ENCODE measurements at regions not wholly inside any gene's neighbourhood (a gene's known extent, or its start where the extent isn't known, plus 50 kb on each side); places are given as distances from the start of the nearest gene placed in this dataset.
A peak's percentile ranks its signal among the peaks of the same experiment; 100 is the strongest.

GRCh38 chr17:21551081-21551881 is 141.0 kb upstream of the KCNJ18 start (continued):
- TF ChIP-seq EP300 (IDR thresholded peaks at IDR 0.05; ENCODE audit: low read length) = no peak
- TF ChIP-seq PHF8 (IDR thresholded peaks at IDR 0.05; ENCODE audit: borderline replicate concordance, low read length) = peak; percentile 72; the same call in 1 of the 2 replicates
- no peak for TF ChIP-seq ZNF740 (CRISPR knock-in tag; IDR thresholded peaks at IDR 0.05)
- no peak for TF ChIP-seq ZNF740 (tag; IDR thresholded peaks at IDR 0.05)
- TF ChIP-seq SAFB (IDR thresholded peaks at IDR 0.05; ENCODE audit: borderline replicate concordance, low read depth, low read length) = 0 out of 2 replicates have a peak, but pooled peaks have one; percentile 18
- no peak for TF ChIP-seq GABPB2 (CRISPR knock-in tag; conservative IDR thresholded peaks at IDR 0.05)
- TF ChIP-seq IRF2 (CRISPR knock-in tag; IDR thresholded peaks at IDR 0.05) = no peak
- TF ChIP-seq ZNF41 (CRISPR knock-in tag; conservative IDR thresholded peaks at IDR 0.05) = no peak
- no peak for TF ChIP-seq TAF15 (IDR thresholded peaks at IDR 0.05; ENCODE audit: low read depth, low read length)
- no peak; a peak in 2 of 4 replicates for TF ChIP-seq MAZ (CRISPR knock-in tag; conservative IDR thresholded peaks at IDR 0.05 in 1 of 2, IDR thresholded peaks at IDR 0.05 in 1 of 2)
- no peak for TF ChIP-seq FIP1L1 (IDR thresholded peaks at IDR 0.05; ENCODE audit: low read depth, low read length, poor library complexity, severe bottlenecking)
- no peak for TF ChIP-seq SETDB1 (IDR thresholded peaks at IDR 0.05; ENCODE audit: low read length)
- TF ChIP-seq HOMEZ (CRISPR knock-in tag; IDR thresholded peaks at IDR 0.05) = no peak
- no peak for TF ChIP-seq ETS2 (tag; IDR thresholded peaks at IDR 0.05; ENCODE audit: borderline replicate concordance, poor library complexity, severe bottlenecking)
- no peak for TF ChIP-seq ZNF699 (CRISPR knock-in tag; IDR thresholded peaks at IDR 0.05; ENCODE audit: insufficient replicate concordance)
- TF ChIP-seq HBP1 (CRISPR knock-in tag; IDR thresholded peaks at IDR 0.05) = no peak
- TF ChIP-seq SMARCA4 (IDR thresholded peaks at IDR 0.05) = no peak
- TF ChIP-seq BCOR (IDR thresholded peaks at IDR 0.05) = peak; percentile 95
- no peak for TF ChIP-seq SRSF9 (IDR thresholded peaks at IDR 0.05; ENCODE audit: borderline replicate concordance, low read depth, low read length)
- no peak for TF ChIP-seq ZNF668 (CRISPR knock-in tag; IDR thresholded peaks at IDR 0.05)
- no peak for TF ChIP-seq MEIS2 (IDR thresholded peaks at IDR 0.05; ENCODE audit: partially characterized antibody)
- TF ChIP-seq NCOR1 (IDR thresholded peaks at IDR 0.05) = no peak
- TF ChIP-seq CHCHD3 (CRISPR knock-in tag; IDR thresholded peaks at IDR 0.05) = no peak
- no peak for TF ChIP-seq ZNF23 (CRISPR knock-in tag; IDR thresholded peaks at IDR 0.05)
- no peak for TF ChIP-seq THRA (IDR thresholded peaks at IDR 0.05)
